GM20431 (cell line): ENCODE measurements at regions not wholly inside any gene's neighbourhood (a gene's known extent, or its start where the extent isn't known, plus 50 kb on each side); places are given as distances from the start of the nearest gene placed in this dataset.

Experiments used
- in situ Hi-C: fragments of 300-500 bp; cut with MseI, MboI; formaldehyde crosslinking; loops from one replicate; pipeline ENCODE4 v1.15.0; 2020; ENCODE audit warnings: low sequenced_read_pairs; ENCODE audit not compliant: unreplicated experiment

DNA sequence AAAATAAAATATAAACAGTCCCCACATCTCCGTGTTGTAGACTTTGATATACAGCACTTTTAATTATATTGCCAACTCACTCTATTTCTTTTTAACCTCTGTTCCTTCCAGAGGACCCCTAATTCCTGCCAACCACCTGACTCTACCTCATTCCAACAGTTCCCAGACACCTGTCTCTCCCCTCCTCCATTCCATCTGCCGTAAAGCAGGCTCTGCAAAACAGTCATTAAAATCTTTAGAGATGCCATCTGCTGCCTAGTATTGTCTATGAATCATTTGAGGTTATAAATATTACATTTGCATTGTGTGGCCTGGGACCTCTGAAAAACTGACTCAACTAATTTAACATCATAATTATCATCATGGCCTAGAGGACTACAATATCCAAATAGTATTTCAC, 148.8 kb upstream of the DCN start:
- in situ Hi-C loops: loop anchor here (25.0 kb wide), 1 partner anchor 344 kb away; no protein-coding TSS in a partner anchor

DNA sequence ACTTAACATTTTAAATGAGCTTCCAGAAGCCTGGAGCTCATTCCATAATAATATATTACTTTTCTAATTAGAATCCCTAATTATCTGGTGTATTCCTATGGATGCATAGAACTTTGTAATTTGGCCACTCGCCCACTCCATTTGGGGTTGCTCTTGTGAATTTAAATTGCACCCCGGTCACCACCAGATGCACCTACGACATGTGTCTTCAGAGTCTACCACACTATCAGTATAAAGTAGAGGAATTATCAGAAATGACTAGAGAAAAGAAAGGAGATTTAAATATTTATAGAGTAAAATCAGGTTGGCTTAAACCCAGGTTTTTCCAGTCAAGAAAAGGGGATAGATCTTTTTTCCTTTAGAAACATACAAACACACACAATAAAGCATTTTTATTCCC, 145.8 kb upstream of the DCN start:
- in situ Hi-C loops: loop anchor here (25.0 kb wide), 1 partner anchor 341 kb away; no protein-coding TSS in a partner anchor

DNA sequence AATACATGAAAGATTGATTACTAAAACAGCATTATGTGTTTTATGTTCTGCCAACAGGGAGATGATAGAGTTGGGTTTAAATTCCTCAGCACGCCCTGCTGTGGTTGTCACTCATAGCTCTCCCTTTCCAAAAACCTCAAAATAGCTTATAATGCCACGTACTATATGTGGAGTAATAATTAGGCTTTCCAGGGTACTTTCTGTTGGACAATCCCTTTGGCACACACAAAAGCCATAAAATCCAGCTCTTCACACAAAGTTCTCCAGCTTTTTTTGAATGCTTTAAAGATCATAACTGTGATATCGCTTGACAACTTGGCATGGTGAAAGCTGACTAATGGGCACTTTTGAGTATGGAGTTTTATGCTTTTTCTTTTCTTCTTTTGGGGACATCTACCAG, 145.3 kb upstream of the DCN start:
- in situ Hi-C loops: loop anchor here (25.0 kb wide), 1 partner anchor 341 kb away; no protein-coding TSS in a partner anchor

DNA sequence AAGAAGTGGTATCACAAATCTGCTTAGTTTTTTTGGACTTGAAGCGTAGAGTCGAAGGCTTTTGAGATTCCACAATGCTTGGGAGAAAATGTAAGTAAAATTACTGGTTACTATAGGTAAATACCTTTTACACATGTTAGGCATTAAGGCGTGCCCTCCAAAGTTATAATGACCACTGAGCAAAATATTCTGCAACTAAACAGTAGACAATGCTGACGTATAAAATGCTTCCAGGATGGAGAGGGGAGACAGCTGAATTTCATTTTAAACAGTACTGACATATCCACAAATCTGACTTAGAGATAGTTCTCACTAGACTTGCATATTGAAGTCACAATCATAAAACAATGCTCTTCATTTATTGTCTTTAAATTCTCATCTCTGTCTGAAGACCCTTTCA, 144.5 kb upstream of the DCN start:
- in situ Hi-C loops: loop anchor here (25.0 kb wide), 1 partner anchor 340 kb away; no protein-coding TSS in a partner anchor

DNA sequence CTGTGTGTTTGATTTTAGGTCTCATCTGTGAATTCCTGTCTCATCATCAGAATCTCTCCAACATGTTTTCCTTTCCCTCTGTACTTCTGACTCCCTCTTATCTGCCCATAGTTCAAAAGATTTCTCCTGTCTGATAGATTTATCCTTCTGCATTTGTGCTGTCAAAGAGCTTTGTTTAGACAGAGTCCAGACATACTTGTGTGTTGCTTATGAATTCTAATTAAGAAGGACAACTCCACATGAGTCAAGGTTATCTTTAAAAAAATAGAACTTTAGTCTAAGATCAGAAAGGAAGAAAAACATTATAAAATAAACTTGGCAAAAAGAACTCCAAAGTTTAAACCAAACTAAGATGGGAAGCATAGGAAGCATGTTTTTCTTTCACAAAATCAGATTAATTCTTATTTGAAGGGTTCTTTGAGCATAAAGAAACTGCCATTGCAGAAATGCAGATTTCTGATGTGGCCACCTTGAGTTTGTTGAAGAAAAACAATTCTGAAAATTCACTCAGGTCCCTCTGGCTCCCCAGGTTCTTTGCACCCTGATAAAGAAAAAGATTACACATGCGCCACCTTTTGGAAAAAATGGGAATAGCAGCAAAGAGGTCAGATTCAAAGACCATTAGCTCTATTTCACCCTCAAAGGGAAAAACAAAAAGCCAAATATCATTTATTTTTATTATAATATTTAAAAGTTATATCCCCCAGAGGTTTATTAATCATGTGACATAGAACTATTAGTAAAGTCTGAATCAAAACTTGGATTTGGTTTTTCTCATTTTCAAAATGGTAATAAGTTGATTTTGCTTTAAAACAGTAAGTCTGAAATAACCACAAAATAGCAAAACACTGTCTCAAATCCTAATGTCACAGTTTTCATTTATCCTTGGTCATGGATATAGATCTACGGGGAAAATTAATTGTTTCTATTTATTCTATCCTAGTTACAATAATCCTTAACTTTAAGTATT, 143.7 kb upstream of the DCN start:
- in situ Hi-C loops: loop anchor here (25.0 kb wide), 1 partner anchor 339 kb away; no protein-coding TSS in a partner anchor

DNA sequence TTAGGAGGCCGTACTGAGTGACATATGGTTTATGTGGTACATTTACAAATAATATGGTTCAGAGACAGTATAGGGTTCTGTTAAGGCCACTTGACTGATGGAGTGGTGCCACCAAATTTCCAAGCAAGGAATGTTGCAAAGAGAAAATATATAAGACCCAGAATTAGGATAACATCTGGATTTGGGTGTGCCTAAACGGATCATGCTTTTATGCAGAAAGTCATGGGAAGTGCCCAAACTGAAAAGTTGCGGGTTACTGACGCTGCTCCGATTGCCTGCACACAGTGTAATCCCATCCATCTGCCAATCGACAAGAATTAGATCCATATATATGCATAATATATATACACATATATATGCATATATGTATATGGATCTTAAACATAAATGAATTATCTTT, 138.4 kb upstream of the DCN start:
- in situ Hi-C loops: no loop called here

DNA sequence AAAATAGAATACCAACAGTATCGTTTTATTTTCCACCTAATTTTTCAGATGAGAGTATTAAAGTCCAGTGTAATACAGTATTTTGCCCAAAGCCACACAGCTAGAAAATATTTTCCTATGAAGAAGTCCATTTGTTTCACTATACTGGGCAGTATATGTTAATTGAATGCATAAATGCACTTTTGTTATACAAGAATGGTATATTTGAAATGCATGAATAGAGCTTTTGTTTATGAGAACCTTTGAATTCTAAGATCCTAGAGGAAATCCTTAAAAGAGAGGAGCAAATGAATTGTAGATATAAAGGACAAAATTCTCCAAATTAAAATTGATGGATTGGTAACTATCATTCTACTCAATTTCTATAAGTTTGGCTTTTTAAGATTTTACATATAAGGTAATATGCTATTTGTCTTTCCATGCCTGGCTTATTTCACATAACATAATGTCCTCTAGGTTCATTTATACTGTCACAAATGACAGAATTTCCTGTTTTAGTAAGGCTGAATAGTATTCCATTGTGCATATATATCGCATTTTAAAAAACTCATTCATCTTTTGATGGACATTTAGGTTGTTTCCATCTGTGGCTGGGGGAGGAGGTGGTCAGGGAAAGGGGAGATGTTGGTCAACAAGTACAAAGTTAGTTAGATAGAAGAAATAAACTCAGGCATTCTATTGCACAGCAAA, 136.6 kb upstream of the DCN start:
- in situ Hi-C loops: no loop called here

DNA sequence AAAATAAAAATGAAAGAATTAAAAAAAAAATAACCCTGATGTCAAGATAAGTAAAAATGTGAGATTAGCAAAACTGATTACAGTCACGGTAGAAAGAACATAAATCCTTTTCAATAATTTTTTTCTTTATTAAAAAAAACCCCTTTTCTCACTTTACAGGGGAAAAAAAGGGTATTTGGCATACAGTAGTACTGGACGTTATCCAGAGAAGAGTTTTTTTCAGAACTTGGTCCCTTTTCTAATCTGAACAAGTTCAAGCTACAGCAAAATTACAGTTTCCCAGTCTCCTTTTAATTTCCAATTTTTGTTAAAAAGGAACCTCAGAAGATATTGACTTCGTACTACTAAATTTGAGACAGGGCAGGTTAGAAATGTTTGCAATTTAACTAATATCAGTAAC, 134.7 kb upstream of the DCN start:
- in situ Hi-C loops: no loop called here

DNA sequence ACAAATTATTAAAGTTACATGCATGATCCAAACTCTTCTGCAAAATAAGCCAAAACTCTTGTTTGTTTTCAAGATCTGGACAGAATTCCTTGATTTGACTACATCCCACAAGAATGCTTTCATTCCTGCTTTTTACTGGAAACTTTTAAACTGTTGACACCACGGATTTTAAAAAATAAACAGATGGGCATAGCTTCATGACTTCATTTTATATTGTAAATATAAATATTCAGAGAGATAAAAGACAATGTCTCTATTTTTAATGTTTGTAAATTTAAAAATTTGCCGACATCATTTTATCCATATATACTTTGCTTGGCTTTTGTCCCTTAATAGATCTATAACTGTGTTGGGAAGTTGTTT, 134.3 kb upstream of the DCN start:
- in situ Hi-C loops: no loop called here

DNA sequence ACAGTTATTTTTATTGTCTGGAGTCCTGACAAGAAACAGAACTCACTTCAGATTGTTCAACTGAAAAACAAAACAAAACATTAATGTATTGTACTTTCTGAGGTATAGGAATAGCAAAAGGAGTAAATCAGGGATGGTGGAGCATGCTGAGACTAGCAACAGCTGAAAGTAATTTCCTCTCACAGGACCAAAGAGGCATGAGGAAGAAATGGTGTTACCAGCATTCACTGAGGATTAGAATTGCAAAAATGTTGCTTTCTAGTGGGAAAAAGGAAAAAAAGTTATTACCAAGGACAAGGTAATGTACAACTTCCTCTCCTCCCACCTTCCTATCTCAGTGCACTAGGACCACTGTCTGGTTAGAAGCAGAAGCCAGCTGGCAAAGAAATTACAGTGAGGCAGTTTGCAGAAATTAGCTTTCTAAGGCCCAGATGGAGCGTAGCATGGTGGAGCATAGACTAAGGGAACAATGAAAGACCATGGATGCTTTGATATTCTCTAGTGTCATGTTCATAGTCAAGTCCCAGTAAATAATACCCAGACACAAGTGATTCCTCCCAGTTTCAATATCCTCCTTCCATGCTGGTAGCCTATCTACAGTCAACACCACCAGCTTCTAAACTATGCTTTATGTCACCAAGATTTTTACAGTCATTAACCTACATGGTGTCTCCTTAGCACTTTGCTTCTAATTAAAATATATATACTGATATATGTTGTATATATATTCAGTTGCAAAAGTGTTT, 133.7 kb upstream of the DCN start:
- in situ Hi-C loops: no loop called here

DNA sequence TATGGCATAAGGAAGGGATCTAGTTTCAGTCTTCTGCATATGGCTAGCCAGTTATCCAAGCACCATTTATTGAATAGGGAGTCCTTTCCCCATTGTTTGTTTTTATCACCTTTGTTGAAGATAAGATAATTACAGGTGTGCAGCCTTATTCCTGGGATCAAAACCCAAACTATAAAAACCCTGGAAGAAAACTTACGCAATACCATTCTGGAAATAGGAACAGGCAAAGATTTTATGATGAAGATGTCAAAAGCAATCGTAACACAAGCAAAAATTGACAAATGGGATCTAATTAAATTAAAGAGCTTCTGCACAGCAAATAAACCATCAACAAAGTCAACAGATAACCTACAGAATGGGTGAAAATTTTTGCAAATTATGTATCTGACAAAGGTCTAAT, 128.5 kb upstream of the DCN start:
- in situ Hi-C loops: no loop called here

DNA sequence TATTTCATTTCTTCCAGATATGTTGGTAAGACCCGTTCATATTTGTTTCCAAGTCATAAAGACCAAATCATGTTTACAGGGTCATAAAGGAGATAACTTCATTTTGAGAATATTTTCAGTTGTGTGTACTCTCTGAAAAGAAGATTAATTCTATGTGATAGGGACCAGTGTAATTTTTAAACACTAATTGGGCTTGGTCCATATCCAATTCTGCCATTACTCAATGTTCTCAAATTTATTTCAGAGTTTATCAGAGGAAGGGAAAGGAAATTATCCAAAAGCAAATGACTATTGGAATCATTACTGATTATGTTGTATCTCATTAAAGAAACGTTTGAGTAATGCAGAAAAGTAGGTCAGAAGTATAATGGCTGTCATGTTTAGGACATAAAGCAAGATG, 126.8 kb upstream of the DCN start:
- in situ Hi-C loops: no loop called here

DNA sequence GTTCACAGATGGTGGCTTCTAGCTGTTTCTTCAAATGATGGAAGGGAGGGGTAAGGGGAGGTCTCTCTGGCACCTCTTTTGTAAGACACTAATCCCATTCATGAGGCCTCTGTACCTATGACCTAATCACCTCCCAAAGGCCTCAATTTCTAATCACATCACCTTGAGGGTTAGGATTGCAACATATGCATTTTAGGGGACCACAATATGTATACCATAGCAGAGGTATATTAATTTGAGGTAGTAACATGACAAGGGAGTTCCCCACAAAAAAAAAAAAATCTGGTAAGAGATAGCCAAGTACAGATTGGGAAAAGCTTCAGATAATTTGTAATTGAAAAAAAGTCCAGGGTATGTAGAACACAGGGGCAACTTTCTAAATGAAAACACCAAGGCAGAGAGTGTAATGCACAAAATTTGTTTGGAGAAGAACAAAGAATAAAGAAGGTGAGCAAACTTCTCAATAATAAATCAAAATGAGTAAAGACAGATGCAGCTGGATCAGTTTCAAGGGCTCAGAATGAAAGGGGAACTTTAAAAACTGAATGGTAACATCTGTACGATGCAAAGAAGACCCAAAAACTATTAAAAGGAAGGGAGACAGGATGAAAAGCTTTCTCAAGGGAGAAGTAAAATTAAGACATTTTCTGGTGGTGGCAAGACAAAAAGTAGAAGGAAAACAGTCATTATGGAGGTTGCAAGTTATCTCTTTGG, 125.5 kb upstream of the DCN start:
- in situ Hi-C loops: no loop called here

DNA sequence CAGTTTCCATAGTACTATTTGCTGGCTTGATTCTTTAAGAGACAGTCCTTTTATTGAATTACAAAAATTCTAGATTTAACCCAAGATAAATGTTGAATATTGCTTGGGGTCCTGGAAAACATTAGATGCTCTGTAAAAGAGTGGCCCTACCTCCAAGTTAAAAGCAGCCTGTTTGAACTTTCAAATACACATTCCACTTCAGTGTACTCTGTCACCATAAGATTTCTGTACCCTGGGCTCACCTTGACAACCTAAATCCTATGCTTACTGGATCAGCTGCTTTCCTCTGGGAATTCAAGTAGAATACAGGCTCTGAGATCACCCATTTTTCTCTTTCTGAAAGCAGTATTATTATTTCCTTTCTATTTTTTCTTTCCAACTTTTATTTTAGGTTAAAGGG, 107.7 kb upstream of the DCN start:
- in situ Hi-C loops: no loop called here

DNA sequence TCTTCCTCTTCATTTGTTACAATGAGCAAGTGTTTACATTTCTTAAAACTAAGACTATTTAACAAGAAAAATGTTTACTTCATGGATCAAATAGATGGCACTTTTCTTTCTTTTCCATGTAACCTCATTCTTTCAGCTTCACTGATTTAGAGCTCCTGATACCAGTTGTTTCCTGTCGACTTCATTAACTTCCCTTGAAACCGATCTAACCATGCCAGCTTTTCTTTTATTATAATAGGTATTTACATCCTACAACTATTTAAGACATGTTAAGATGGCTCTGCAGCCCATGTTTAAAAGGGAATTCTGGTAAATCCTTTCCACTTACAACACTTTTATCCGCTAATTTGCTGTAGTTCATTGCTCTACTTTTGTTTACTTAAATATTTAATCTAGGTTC, 107.3 kb upstream of the DCN start:
- in situ Hi-C loops: no loop called here

DNA sequence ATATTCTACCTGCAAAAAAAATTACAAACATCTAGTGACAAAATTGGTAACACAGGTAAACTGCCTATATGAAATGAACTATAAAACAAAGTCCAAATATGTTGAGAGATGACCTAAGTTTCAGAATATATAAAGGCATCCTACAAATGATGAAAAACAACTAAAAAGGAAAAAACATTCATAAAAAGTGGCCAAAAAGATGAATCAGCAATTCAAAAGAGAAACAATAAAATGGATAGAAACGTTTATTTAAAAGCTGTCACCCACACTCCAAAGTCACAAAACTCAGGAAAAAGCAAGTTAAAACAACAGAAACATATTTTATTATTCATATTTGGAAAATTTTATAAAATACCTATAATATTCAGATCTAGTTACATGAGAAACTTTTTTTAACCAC, 106.5 kb upstream of the DCN start:
- in situ Hi-C loops: no loop called here

DNA sequence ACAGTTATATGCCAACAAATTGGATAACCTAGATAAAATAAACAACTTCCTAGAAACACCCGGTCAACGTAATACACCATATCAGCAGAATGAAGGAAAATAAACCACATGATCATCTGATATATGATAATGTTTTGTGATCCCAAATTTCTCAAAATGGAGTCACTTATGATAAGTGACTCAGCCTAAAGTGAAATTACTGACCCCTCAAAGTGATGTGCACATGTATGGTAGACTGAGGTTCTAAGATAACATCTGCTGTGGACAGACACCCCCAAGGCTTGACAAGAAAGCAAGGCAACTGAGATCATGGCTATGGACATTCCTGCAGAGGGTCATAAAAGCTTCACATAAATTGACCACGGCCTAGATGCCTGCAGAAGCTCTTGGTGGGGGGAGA, 105.1 kb upstream of the DCN start:
- in situ Hi-C loops: no loop called here

DNA sequence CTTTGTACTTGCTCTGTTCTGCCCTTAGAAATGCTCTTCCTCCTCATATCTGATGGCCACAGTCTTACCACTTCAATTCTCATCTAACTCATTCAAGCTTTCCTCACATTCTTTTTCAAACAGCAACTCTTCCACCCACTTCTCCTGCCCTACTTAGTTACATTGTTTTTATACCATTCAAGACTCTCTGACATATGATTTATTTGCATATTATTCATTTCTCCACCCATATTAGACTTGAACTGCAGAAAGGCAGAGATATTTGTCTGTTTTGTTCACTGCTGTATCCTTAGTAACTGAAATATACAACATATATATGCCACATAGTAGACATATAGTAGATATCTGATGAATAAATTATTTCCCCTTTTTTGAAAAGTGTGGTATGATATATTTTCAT, 95.5 kb upstream of the DCN start:
- in situ Hi-C loops: no loop called here

DNA sequence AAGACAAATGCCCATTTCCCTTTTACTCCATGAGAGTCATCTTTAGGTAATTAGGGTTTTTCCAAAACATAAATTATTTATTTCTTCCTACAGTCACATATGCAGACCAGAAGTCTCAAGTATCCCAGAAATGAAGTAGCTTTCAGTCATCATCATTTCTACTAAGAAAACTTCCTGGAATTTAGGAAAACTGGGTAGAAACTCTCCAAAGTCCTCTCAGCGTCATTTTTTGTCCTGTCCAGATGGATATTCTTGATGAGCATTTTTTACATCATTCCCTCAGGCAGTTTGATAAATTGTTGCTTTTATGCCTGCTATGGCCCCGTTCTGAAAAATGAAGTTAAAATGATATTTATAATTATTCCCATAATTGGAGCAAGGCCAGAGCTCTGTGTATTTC, 93.9 kb upstream of the DCN start:
- in situ Hi-C loops: no loop called here

DNA sequence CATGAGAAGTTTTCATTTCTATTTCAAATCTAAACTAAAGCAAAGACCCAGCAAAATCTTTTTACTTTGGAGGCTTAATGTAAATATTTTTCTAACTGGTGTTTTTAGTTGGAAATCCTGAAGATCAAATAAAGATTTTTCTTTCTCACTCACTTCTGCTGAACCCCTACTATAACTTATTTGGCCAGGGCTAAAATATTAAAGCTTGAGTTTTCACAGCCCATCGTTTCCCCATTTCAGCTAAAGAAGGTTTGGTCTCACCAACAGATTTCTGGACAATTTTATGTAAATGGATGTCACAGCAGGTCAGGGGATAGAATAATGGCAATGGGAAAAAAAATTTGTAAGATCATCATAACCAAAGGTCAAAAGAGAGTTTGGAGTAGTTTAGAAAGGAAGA, 92.7 kb upstream of the DCN start:
- in situ Hi-C loops: no loop called here
